GM12873 (cell line): ENCODE measurements at regions not wholly inside any gene's neighbourhood (a gene's known extent, or its start where the extent isn't known, plus 50 kb on each side); places are given as distances from the start of the nearest gene placed in this dataset.

Experiments used
- TF ChIP-seq, protein P1 (sequence below): IDR thresholded peaks from 2 replicates; pipeline ENCODE4 v1.5.1; 2012; ENCODE audit warnings: low read depth, mild to moderate bottlenecking, moderate library complexity, low read length, control low read depth; ENCODE audit not compliant: insufficient read depth; ENCODE audit errors: missing control alignments

DNA sequence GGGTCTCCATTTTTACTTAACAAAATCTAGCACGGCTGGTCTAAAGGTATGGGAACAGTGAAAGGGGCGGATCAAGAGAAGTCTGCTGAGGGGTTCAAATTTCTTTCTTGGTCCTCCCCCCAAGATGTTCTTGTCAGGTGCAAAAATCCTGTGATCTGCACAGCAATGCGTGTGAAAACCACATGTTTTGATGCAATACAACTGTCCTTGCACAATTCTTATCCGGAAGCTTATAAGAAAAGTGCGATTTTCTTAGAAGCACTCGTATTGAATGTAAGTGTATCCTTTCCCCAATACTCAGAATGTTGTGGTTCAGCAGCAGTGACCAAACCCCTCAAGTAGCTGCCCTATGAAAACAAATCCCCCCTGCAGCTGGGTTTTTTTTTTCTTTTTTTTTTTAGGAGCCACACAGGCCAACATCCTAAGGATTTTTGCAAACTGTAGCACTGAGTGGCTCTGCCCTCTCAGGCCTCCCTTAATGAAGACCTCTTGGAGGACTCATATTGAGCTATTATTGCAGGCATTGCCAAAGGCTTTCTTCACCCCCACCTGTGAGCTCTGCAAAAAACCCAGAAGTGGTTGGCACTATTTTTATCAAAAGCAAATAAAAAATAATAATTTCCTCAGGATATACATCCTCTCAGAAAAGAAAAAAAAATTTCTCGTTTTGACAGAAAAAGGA is 151.9 kb upstream of the ITGB1 start:
- TF ChIP-seq, protein P1, sequence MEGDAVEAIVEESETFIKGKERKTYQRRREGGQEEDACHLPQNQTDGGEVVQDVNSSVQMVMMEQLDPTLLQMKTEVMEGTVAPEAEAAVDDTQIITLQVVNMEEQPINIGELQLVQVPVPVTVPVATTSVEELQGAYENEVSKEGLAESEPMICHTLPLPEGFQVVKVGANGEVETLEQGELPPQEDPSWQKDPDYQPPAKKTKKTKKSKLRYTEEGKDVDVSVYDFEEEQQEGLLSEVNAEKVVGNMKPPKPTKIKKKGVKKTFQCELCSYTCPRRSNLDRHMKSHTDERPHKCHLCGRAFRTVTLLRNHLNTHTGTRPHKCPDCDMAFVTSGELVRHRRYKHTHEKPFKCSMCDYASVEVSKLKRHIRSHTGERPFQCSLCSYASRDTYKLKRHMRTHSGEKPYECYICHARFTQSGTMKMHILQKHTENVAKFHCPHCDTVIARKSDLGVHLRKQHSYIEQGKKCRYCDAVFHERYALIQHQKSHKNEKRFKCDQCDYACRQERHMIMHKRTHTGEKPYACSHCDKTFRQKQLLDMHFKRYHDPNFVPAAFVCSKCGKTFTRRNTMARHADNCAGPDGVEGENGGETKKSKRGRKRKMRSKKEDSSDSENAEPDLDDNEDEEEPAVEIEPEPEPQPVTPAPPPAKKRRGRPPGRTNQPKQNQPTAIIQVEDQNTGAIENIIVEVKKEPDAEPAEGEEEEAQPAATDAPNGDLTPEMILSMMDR = no peak

DNA sequence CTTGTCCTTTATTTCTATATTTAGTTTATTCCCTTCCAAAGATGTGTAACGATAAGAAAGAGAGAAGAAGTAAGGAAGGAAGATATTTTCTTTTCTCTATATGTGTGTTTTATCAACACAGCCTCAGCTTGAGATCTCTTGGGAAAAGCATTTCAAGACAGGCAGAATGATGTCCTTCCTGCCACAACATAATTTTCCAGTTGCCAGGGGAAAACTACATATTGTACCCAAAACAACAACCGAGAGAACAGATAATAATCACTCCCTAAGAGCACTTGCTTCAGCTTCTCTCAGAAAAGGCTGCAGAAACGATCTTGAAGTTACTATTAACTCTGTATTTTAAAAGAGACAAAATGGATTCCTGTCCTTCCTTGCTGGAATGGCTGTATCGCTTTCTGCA is 151.4 kb upstream of the ITGB1 start:
- TF ChIP-seq, protein P1 = no peak

DNA sequence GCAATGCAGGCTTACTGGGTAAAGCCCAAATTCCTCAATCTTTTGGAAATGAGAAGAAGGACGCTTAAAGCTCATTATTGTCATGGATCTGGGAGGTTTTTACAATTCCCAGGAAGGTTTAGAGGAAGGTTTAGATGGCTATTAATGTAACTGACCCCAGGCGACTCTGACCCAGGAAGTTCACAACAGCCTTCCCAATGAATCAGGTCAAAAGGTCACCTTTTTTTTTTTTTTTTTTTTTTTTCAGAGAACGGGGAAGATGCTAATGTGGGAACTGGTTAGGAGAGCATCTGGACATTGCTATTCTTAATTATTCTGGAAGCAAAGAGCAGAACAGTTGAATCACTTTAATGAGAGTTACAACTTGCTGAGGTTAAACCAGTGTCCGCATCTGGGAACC is 149.9 kb upstream of the ITGB1 start:
- TF ChIP-seq, protein P1 = no peak

DNA sequence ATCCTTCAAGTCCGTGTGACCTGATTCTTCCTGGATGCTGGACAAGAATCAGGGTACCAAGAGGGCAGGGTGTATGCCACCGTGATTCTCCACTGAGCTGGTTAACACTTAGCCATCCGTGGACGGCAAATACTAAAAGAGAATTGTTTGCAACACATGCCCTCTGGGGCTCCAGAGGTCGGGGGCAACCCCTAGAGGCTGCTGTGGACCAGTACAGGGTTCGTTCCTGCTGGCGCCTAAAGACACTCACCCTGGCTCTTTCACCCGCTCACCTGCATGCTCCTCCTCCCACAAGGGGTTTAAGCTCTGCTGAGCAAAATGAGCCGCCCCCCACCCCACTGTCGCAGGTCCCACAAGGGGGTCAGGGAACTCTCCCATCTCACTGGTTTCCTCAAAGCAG is 148.7 kb upstream of the ITGB1 start:
- TF ChIP-seq, protein P1 = peak; percentile 30

DNA sequence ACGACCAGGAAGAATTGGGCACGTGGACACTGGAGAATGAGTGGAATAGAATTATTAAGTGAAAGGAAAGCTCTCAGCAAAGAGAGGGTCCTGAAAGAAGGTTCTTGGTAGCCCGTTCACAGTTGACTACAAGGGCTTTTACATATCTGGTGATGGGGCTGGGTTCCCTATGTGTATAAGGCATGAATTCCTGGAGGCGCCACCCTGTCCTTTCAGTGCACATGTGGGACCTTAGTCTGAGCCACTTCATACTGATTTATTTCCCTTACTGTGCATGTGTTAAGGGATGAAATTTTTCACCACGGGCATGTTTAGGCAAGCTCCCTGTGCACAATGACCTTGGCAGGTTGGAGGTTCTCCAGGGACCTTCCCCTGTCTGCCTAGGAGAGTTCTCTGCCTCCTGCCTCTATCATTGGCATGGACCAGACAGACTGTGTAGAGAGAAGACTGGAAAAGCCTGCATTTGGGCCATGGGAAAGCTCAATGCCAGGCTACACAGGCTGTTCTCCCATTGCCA is 145.9 kb upstream of the ITGB1 start:
- TF ChIP-seq, protein P1 = no peak

DNA sequence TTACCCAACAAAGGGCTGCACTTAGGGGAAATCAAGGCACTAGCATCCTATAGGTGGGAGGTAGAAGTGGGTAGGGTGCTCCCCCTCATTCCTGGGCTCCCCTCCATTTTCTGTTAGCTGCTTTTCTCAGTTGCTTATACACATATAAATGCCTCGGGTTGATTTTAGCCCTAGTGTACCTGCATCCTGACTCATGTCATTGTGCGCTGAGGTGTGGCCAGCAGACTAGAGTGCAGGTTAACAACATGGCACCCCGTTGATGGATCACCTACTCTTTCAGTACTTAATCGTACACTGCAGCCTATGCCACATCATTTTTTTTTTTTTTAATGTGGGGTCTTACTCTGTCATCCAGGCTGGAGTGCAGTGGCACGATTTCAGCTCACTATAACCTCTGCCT is 144.0 kb upstream of the ITGB1 start:
- TF ChIP-seq, protein P1 = no peak

DNA sequence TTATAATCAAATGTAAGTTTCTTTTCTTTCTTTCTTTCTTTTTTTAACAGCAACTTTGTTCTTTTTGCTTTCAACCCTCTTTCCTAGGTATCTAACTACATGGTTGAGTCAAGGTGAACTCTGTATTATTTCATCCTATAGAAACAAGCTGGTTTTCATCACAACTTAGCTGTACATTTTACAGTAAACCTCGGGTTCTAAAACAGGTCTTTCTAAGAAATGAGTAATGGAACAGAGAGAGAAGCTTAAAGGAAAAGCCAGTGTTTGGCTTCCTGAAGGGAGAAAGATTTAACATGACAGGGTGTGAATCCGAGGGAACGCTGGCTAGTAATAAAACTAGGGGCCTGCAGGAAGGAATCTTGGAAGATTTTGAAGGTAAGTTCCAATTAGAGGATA is 143.4 kb upstream of the ITGB1 start:
- TF ChIP-seq, protein P1 = no peak
